Jurkat, Clone E6-1 (cell line): ENCODE measurements at regions not wholly inside any gene's neighbourhood (a gene's known extent, or its start where the extent isn't known, plus 50 kb on each side); places are given as distances from the start of the nearest gene placed in this dataset.

Experiments
- DNase-seq: peaks from one replicate; pipeline ENCODE4 v3.0.0-alpha.2; 2011; ENCODE audit warnings: low read depth, low spot score
- H3K4me3 ChIP-seq: 2 replicates; pipeline ENCODE4 v1.5.1; 2011; ENCODE audit warnings: mild to moderate bottlenecking, low read length, control low read depth, moderate library complexity

GRCh38 chr4:177087499-177087898 is 222.2 kb upstream of the NEIL3 start:
- DNase-seq: no peak

DNA sequence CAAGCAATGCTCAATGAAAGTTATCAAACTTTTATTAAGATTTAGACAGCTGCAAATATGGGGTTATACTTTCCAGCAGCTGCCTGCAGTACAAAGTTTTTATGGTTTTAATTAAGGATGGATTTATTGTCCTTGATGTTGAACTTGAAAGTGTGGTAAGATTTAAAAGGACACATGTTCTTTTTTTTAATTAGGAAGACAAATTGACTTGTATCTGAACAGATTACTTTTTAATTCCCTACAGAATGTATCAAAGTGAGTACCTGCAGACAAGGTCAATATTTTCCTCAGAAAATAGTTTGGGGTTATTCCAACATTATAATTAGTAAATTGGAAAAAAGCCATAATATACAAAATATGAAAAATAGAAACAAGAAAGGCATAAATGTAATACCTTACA is 218.2 kb upstream of the NEIL3 start:
- DNase-seq: no peak
- no peak overlapping the region for H3K4me3 ChIP-seq

More at GRCh38 chr4:177087499-177087898, 222.2 kb upstream of the NEIL3 start:
- H3K4me3 ChIP-seq: no peak overlapping the region

GRCh38 chr4:177092807-177093206 is 216.9 kb upstream of the NEIL3 start:
- no peak overlapping the region for H3K4me3 ChIP-seq
- no peak for DNase-seq

- no peak overlapping the region for H3K4me3 ChIP-seq
- no peak for DNase-seq
These were observed 215.7 kb upstream of the NEIL3 start for GRCh38 chr4:177093964-177094363.

DNA sequence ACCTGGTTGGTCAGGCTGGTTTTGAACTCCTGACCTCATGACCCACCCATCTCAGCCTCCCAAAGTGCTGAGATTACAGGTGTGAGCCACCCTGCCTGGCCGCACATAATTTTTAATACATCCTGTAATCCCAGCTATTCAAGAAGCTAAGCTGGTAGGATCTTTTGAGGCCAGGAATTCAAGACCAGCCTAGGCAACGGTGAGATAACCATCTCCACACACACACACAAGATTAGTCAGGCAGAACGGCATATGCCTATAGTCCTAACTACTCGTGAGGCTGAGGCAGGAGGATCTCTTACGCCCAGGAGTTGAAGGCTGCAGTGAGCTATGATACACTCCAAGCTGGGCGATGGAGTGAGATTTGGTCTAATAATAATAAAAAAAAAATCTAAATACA is 212.4 kb upstream of the NEIL3 start:
- no peak overlapping the region for H3K4me3 ChIP-seq
- no peak for DNase-seq

DNA sequence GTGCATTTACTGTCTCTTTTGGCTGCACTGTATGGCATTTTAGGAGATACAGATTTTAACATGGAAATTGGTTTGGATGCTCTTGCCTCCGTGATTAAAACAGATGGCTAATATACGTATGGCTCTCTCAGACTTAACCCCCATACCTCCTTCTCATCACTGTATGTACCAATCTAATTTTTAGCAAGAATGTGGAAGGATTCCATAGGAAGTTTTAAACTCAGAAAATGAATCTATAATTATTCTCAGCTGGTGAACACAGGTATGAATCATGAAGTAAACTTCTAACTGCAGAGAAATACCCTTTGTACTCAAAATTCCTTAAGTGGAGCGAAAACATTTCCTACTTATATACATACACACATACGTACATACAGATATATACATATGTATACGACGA is 210.5 kb upstream of the NEIL3 start:
- DNase-seq: no peak
- no peak overlapping the region for H3K4me3 ChIP-seq

DNA sequence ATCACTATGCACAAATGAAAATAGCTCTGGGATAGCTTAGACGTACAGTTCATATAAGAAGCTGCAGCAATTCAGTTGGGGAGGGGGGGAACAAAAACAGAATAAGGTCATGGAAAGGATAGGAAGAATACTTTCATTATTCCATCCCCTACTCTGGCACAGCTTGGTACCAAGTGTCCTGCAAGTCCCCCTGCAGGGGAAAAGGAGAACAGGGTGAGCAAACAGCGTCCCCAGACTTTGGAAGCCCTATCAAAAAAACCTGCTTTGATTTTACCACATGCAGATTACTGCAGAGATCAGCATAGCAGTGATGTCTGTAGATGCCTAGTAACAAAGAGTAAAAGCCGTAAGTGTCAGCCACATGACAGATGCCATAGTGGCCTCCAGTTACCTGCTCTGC is 209.4 kb upstream of the NEIL3 start:
- DNase-seq: no peak

DNA sequence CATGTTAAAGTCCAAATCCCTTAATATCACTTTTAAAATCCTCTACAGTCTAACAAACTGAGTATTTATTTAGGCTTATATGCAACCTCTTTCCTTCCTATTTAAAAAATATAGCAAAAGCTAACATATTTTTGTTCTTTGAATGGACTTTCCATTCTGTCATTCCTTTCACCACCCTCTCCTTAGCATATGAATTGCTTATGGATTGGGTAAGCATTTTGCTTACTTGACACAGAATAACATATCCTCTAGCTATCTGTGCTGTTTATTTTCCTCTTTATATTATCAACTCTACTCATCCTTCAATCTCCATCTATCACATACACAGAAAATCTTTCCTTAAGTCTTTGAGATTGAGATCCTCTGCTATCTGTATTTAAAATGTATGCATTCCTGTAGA is 206.1 kb upstream of the NEIL3 start:
- H3K4me3 ChIP-seq: no peak overlapping the region
- no peak for DNase-seq

More for the DNA sequence above, 209.4 kb upstream of the NEIL3 start:
- H3K4me3 ChIP-seq: no peak overlapping the region

GRCh38 chr4:177105536-177105935 is 204.1 kb upstream of the NEIL3 start:
- no peak for DNase-seq
- no peak overlapping the region for H3K4me3 ChIP-seq

- no peak overlapping the region for H3K4me3 ChIP-seq
- DNase-seq: no peak
These were observed 202.3 kb upstream of the NEIL3 start for GRCh38 chr4:177107288-177107921.

GRCh38 chr4:177108708-177109107 is 201.0 kb upstream of the NEIL3 start:
- no peak overlapping the region for H3K4me3 ChIP-seq
- DNase-seq: no peak

DNA sequence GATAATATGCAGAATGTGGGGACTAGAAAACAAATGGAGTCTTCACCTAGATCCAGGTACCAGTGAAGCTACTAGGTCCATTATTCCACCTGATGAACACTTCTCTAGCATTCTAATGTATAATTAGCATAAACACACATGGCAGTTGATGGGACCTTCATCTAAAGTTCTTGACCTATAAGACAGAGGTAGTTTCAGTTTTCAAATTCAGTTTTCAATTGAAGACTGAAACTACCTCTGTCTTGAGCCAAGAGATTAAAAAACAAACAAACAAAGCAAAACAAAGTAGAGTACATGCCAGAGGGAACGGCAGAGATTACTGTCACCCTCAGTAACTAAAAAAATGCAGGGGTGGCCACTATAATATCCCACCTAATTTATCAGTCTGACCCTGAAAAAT is 199.9 kb upstream of the NEIL3 start:
- no peak overlapping the region for H3K4me3 ChIP-seq
- no peak for DNase-seq

GRCh38 chr4:177116161-177116560 is 193.5 kb upstream of the NEIL3 start:
- no peak overlapping the region for H3K4me3 ChIP-seq
- DNase-seq: no peak

GRCh38 chr4:177117256-177117655 is 192.4 kb upstream of the NEIL3 start:
- DNase-seq: no peak
- H3K4me3 ChIP-seq: no peak overlapping the region

DNA sequence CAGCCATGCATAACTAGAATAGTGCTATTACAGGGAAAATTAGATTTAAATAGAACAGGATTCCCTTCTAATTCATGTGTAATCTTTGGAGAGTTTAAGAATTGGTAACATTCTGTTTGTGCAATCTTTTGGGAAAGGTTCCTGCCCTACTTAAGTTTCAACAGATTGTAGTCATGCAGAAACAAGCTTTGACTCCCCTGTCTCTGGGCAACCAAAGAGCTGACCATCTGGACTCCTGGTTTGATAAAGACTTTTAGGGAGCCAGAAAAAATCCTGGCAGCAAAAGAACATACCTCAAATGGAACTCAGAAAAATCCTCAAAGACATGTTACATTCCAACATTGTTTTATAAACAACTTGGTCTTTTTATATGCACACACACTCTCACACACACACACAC is 191.1 kb upstream of the NEIL3 start:
- DNase-seq: no peak
- H3K4me3 ChIP-seq: no peak overlapping the region

- no peak overlapping the region for H3K4me3 ChIP-seq
- DNase-seq: no peak
These were observed 190.6 kb upstream of the NEIL3 start for GRCh38 chr4:177119021-177119471.

DNA sequence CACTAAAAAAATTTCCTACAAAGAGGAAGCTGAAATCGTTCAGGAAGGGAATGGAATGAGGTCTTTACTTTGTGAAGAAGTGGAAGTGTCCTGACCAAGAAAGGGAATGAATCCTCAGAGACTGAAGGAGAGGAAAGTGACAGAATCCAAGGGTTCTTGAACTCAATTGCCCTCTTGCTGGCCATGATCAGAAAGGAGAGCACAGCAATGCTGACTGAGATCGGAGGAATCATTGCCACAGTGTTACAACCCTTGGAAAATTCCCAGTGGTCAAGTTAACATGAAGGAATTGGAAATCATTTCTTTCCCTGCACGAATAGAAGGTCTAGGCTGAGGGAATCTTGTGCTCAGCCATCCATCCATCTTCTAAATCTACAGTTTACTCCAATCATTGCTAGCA is 190.0 kb upstream of the NEIL3 start:
- no peak overlapping the region for H3K4me3 ChIP-seq
- DNase-seq: no peak

DNA sequence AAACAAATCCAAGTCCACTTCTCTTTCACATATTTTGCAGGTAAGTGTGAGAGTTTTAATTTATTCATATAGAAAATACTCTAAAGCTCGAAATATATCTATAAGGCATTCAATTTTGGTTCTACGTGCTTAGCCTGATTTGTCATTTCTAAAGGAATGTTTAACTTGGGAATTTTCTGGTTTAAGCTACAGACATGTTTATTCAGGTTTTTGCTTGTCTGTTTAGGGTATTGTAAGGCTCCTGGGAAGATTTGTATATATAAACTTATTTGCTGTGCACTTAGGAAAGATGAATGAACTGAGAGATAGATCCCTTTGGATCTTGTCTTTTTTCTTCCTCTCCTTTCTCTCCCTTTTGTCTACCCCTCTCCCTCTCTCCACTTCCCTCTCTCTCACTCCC is 185.9 kb upstream of the NEIL3 start:
- DNase-seq: no peak
- H3K4me3 ChIP-seq: no peak overlapping the region

DNA sequence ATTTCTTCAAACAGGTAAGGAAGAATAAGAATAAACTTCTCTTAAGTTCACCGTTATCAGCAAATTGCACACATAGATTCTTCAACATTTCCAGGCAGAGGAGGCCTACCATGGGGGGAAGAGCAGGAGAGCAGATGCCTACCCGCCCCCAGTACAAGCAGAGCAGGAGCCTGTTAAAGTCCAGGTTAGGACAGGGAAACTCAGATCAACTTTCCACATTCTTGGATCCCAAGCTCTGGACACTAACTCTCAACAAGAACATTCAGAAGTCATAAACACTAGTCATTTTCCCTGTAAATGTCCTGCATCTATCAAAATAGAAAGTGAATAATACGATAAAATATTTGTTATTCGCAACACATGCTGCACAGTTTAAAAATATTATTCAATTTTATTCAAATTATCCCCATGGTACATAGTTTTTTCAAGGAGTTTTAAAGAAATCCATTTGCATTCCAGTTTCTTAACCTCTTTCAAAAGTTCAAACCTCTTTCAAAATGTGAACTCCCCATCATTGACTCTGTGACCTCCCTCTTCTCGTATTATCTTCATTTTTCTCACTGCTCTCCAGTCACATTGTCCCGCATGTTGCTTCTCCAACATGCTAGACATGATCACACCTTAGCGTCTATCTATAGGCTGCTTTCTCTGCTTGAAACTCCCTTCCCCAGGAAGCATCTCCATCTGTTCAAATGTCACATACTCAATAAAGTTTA is 185.2 kb upstream of the NEIL3 start:
- no peak overlapping the region for H3K4me3 ChIP-seq

DNA sequence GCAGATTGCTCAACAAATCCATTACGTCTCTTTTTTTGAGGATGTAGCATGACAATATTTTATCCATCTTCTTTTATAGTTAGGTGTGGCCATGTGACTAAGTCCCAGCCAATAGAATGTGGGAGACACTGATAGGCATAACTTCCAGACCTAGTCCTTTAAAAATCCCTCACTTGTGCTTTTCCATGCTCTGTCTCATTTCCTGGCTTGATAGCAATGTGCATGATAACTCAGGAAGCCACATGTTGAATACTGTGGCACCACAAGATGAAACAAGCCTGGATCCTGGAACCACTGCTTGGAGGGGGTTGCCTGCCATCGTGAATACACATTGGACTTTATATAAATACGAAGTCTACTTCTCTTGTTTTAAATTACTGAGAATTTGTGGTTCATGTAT is 184.0 kb upstream of the NEIL3 start:
- DNase-seq: no peak
- H3K4me3 ChIP-seq: no peak overlapping the region

More for the DNA sequence above, 185.2 kb upstream of the NEIL3 start:
- DNase-seq: no peak

- no peak overlapping the region for H3K4me3 ChIP-seq
- no peak for DNase-seq
These were observed 182.0 kb upstream of the NEIL3 start for GRCh38 chr4:177127658-177128057.
